Esophagus squamous epithelium (tissue), 5 donors: ENCODE measurements at regions not wholly inside any gene's neighbourhood (a gene's known extent, or its start where the extent isn't known, plus 50 kb on each side); places are given as distances from the start of the nearest gene placed in this dataset.

Experiments used
- DNase-seq: peaks from one replicate; lab custom pipeline; 2025; lab: John Stamatoyannopoulos, UW
- H3K27ac ChIP-seq, 4 donors: fragments of 200-600 bp; sonication (generic); one replicate each; pipeline ENCODE4 v1.5.1; 2016 to 2019; ENCODE audit warnings: mild to moderate bottlenecking in 1 of 4
- H3K27me3 ChIP-seq, 4 donors: fragments of 200-600 bp; sonication (generic); 1 replicate in 3 of 4; 2 replicates in 1 of 4; pipeline versions ENCODE4 v1.5.1 to v1.6.0; 2017 to 2021; ENCODE audit warnings: antibody characterized with exemption in 1 of 4
- H3K36me3 ChIP-seq, 3 donors: fragments of 200-600 bp; sonication (generic); one replicate each; pipeline ENCODE4 v1.5.1; 2016 to 2019
- H3K4me1 ChIP-seq, 3 donors: fragments of 200-600 bp; sonication (generic); one replicate each; pipeline ENCODE4 v1.5.1; 2017 to 2019
- H3K4me3 ChIP-seq, 4 donors: fragments of 200-600 bp; sonication (generic); 1 replicate in 3 of 4; 2 replicates in 1 of 4; pipeline ENCODE4 v1.5.1; 2016 to 2019; ENCODE audit warnings: mild to moderate bottlenecking in 2 of 4, moderate library complexity in 1 of 4
- H3K9me3 ChIP-seq, 3 donors: fragments of 200-600 bp; sonication (generic); one replicate each; pipeline ENCODE4 v1.5.1; 2016 to 2019
- CTCF ChIP-seq, 6 experiments: fragments of 450-650 bp in 4 of 6; fragments of 200-600 bp in 2 of 6; sonication (generic) in 2 of 6; IDR thresholded peaks; one replicate each; pipeline ENCODE4 v1.5.1; 2016 to 2019; ENCODE audit warnings: antibody characterized with exemption in 6 of 6, mild to moderate bottlenecking in 4 of 6, moderate library complexity in 4 of 6
- POLR2A ChIP-seq, 4 donors: fragments of 450-650 bp; IDR thresholded peaks; one replicate each; pipeline ENCODE4 v1.6.1; 2017; ENCODE audit warnings: antibody characterized with exemption in 4 of 4, mild to moderate bottlenecking in 4 of 4, moderate library complexity in 3 of 4
- WGBS, 2 donors: methylation state at CpG; one replicate each; pipeline ENCODE4 v1.1.5; 2018; 5-methylcytosine and 5-hydroxymethylcytosine counted together
- intact Hi-C: fragments of 100-400 bp; cut with DNase I; formaldehyde crosslinking; loops from one replicate; pipeline ENCODE4 v1.15.0; 2022
- donor health status: DM: yes; HTN: yes; CAD: no.

GRCh38 chr4:136484996-136485395, 1047.3 kb downstream of the PCDH18 start:
- Histone ChIP-seq H3K4me3 (no peak overlapping the region), H3K27me3 (no peaks in the 10 kb centered on the region), H3K36me3 (no peaks in the 10 kb centered on the region), H3K27ac (no peak overlapping the region), H3K9me3 (no peaks in the 10 kb centered on the region), H3K4me1 (no peaks in the 10 kb centered on the region)
- no peak for DNase-seq
- WGBS, 2 donors, result 36 to 63% methylated on average over 2 of the region's 2 CpGs
- TF ChIP-seq POLR2A (IDR thresholded peaks at IDR 0.05), result no peak
- TF ChIP-seq CTCF (IDR thresholded peaks at IDR 0.05), result no peak
- intact Hi-C loops, result no loop called here

GRCh38 chr4:136476753-136477152, 1055.5 kb downstream of the PCDH18 start:
- H3K4me1 ChIP-seq, result no peaks in the 10 kb centered on the region
- 53 to 54% methylated on average over 1 of the region's 1 CpG for WGBS, 2 donors
- H3K27ac ChIP-seq, result no peak overlapping the region
- no peaks in the 10 kb centered on the region for H3K36me3 ChIP-seq
- no peaks in the 10 kb centered on the region for H3K9me3 ChIP-seq
- intact Hi-C loops, result no loop called here
- TF ChIP-seq POLR2A (IDR thresholded peaks at IDR 0.05), result no peak
- no peak for TF ChIP-seq CTCF (IDR thresholded peaks at IDR 0.05)
- H3K4me3 ChIP-seq, result no peak overlapping the region
- H3K27me3 ChIP-seq, result no peaks in the 10 kb centered on the region
- no peak for DNase-seq

- Histone ChIP-seq H3K4me1 (no peaks in the 10 kb centered on the region), H3K27me3 (no peaks in the 10 kb centered on the region), H3K9me3 (no peaks in the 10 kb centered on the region), H3K27ac (no peak overlapping the region), H3K36me3 (no peaks in the 10 kb centered on the region), H3K4me3 (no peak overlapping the region)
- 82 to 83% methylated on average over 2 of the region's 2 CpGs for WGBS, 2 donors
- DNase-seq, result no peak
- TF ChIP-seq POLR2A (IDR thresholded peaks at IDR 0.05), result no peak
- no peak for TF ChIP-seq CTCF (IDR thresholded peaks at IDR 0.05)
- intact Hi-C loops, result no loop called here
These were observed 1061.2 kb downstream of the PCDH18 start for GRCh38 chr4:136471051-136471450.

- WGBS, 2 donors, result 61 to 100% methylated on average over 1 of the region's 1 CpG
- TF ChIP-seq POLR2A (IDR thresholded peaks at IDR 0.05) (no peak), CTCF (IDR thresholded peaks at IDR 0.05) (no peak)
- Histone ChIP-seq H3K27ac (no peak overlapping the region), H3K4me1 (no peaks in the 10 kb centered on the region), H3K9me3 (no peaks in the 10 kb centered on the region), H3K27me3 (no peaks in the 10 kb centered on the region), H3K4me3 (no peak overlapping the region), H3K36me3 (no peaks in the 10 kb centered on the region)
- intact Hi-C loops, result no loop called here
- DNase-seq, result no peak
These were observed 1066.6 kb downstream of the PCDH18 start for GRCh38 chr4:136465691-136466090.

GRCh38 chr4:136463941-136464340, 1068.4 kb downstream of the PCDH18 start:
- Histone ChIP-seq H3K27me3 (no peaks in the 10 kb centered on the region), H3K36me3 (no peaks in the 10 kb centered on the region), H3K4me3 (no peak overlapping the region), H3K27ac (no peak overlapping the region), H3K9me3 (no peaks in the 10 kb centered on the region), H3K4me1 (no peaks in the 10 kb centered on the region)
- intact Hi-C loops, result no loop called here
- 71 to 87% methylated on average over 1 of the region's 1 CpG for WGBS, 2 donors
- no peak for DNase-seq
- TF ChIP-seq POLR2A (IDR thresholded peaks at IDR 0.05), result no peak
- TF ChIP-seq CTCF (IDR thresholded peaks at IDR 0.05), result no peak
